ENCODE measurements at regions not wholly inside any gene's neighbourhood (a gene's known extent, or its start where the extent isn't known, plus 50 kb on each side); places are given as distances from the start of the nearest gene placed in this dataset.

- H3K4me1 ChIP-seq (ENCODE audit: control insufficient read depth, insufficient read depth, low read length): no peaks in the 10 kb centered on the region
- WGBS, 2 experiments (ENCODE audit: insufficient coverage in 1 of 2, insufficient read length in 1 of 2): 97% methylated on average over 3 of the region's 3 CpGs; no CpG with 5 or more reads in 1 of the 2 experiments
- H3K36me3 ChIP-seq (ENCODE audit: control insufficient read depth, insufficient read depth, low read length): no peaks in the 10 kb centered on the region
These were observed 1633.3 kb upstream of the LRRTM3 start for GRCh38 chr10:65292551-65292950.

GRCh38 chr10:65294329-65294728, 1631.5 kb upstream of the LRRTM3 start:
- TF ChIP-seq, protein P1, sequence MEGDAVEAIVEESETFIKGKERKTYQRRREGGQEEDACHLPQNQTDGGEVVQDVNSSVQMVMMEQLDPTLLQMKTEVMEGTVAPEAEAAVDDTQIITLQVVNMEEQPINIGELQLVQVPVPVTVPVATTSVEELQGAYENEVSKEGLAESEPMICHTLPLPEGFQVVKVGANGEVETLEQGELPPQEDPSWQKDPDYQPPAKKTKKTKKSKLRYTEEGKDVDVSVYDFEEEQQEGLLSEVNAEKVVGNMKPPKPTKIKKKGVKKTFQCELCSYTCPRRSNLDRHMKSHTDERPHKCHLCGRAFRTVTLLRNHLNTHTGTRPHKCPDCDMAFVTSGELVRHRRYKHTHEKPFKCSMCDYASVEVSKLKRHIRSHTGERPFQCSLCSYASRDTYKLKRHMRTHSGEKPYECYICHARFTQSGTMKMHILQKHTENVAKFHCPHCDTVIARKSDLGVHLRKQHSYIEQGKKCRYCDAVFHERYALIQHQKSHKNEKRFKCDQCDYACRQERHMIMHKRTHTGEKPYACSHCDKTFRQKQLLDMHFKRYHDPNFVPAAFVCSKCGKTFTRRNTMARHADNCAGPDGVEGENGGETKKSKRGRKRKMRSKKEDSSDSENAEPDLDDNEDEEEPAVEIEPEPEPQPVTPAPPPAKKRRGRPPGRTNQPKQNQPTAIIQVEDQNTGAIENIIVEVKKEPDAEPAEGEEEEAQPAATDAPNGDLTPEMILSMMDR (conservative IDR thresholded peaks at IDR 0.05): no peak
- H3K27ac ChIP-seq (ENCODE audit: low read depth, low read length): no peak overlapping the region
- Mint-ChIP-seq H3K4me1 (peaks cover 5% of the 10 kb centered on the region), H3K4me3 (no peak overlapping the region), H3K9me3 (no peaks in the 10 kb centered on the region), H3K27me3 (ENCODE audit: insufficient read depth) (no peaks in the 10 kb centered on the region), H3K36me3 (ENCODE audit: low read depth) (no peaks in the 10 kb centered on the region), H3K27ac (no peak overlapping the region)
- 60 to 80% methylated on average over 1 of the region's 1 CpG for WGBS, 2 experiments (ENCODE audit: insufficient coverage in 1 of 2, insufficient read length in 1 of 2)
- no peak overlapping the region for H3K4me3 ChIP-seq (ENCODE audit: low read length)
- H3K4me1 ChIP-seq (ENCODE audit: control insufficient read depth, insufficient read depth, low read length): no peaks in the 10 kb centered on the region
- no peak for DNase-seq
- no peaks in the 10 kb centered on the region for H3K9me3 ChIP-seq (ENCODE audit: control insufficient read depth, low read length)
- no peaks in the 10 kb centered on the region for H3K27me3 ChIP-seq (ENCODE audit: control insufficient read depth, insufficient read depth, low read length, poor library complexity, severe bottlenecking)
- no peaks in the 10 kb centered on the region for H3K36me3 ChIP-seq (ENCODE audit: control insufficient read depth, insufficient read depth, low read length)
- no peak overlapping the region for H3K9ac ChIP-seq (ENCODE audit: extremely low read depth, low read length, poor library complexity, severe bottlenecking)

More at GRCh38 chr10:65292551-65292950, 1633.3 kb upstream of the LRRTM3 start:
- H3K4me3 Mint-ChIP-seq: no peak overlapping the region
- no peak overlapping the region for H3K9ac ChIP-seq (ENCODE audit: extremely low read depth, low read length, poor library complexity, severe bottlenecking)
- H3K9me3 ChIP-seq (ENCODE audit: control insufficient read depth, low read length): no peaks in the 10 kb centered on the region
- TF ChIP-seq, protein P1 (conservative IDR thresholded peaks at IDR 0.05): no peak
- DNase-seq: no peak
- no peak overlapping the region for H3K27ac ChIP-seq (ENCODE audit: low read depth, low read length)
- H3K27me3 Mint-ChIP-seq (ENCODE audit: insufficient read depth): no peaks in the 10 kb centered on the region
- H3K36me3 Mint-ChIP-seq (ENCODE audit: low read depth): no peaks in the 10 kb centered on the region
- H3K4me1 Mint-ChIP-seq: peaks cover 5% of the 10 kb centered on the region
- no peak overlapping the region for H3K4me3 ChIP-seq (ENCODE audit: low read length)
- no peak overlapping the region for H3K27ac Mint-ChIP-seq
- H3K9me3 Mint-ChIP-seq: no peaks in the 10 kb centered on the region
- peaks cover 4% of the 10 kb centered on the region for H3K27me3 ChIP-seq (ENCODE audit: control insufficient read depth, insufficient read depth, low read length, poor library complexity, severe bottlenecking)

GRCh38 chr10:65301181-65301580, 1624.7 kb upstream of the LRRTM3 start:
- no peaks in the 10 kb centered on the region for H3K9me3 ChIP-seq (ENCODE audit: control insufficient read depth, low read length)
- H3K27ac ChIP-seq (ENCODE audit: low read depth, low read length): no peak overlapping the region
- H3K4me3 ChIP-seq (ENCODE audit: low read length): no peak overlapping the region
- no peaks in the 10 kb centered on the region for H3K36me3 ChIP-seq (ENCODE audit: control insufficient read depth, insufficient read depth, low read length)
- H3K27ac Mint-ChIP-seq: no peak overlapping the region
- no peak for DNase-seq
- H3K27me3 ChIP-seq (ENCODE audit: control insufficient read depth, insufficient read depth, low read length, poor library complexity, severe bottlenecking): no peaks in the 10 kb centered on the region
- H3K27me3 Mint-ChIP-seq (ENCODE audit: insufficient read depth): no peaks in the 10 kb centered on the region
- no peak overlapping the region for H3K4me3 Mint-ChIP-seq
- H3K4me1 ChIP-seq (ENCODE audit: control insufficient read depth, insufficient read depth, low read length): no peaks in the 10 kb centered on the region
- H3K4me1 Mint-ChIP-seq: no peaks in the 10 kb centered on the region
- no peak overlapping the region for H3K9ac ChIP-seq (ENCODE audit: extremely low read depth, low read length, poor library complexity, severe bottlenecking)
- TF ChIP-seq, protein P1 (conservative IDR thresholded peaks at IDR 0.05): no peak
- no peaks in the 10 kb centered on the region for H3K9me3 Mint-ChIP-seq
- H3K36me3 Mint-ChIP-seq (ENCODE audit: low read depth): no peaks in the 10 kb centered on the region
- WGBS, 2 experiments (ENCODE audit: insufficient coverage in 1 of 2, insufficient read length in 1 of 2): 84 to 100% methylated on average over 3 of the region's 3 CpGs
